BLaER1 (cell line): ENCODE measurements at regions not wholly inside any gene's neighbourhood (a gene's known extent, or its start where the extent isn't known, plus 50 kb on each side); places are given as distances from the start of the nearest gene placed in this dataset.

Experiments
- H3K27ac ChIP-seq: shearing (Covaris generic); formaldehyde crosslinking; 2 replicates; pipeline ENCODE4 v1.8.1; 2022
- H3K27me3 ChIP-seq: shearing (Covaris generic); formaldehyde crosslinking; 2 replicates; pipeline ENCODE4 v1.8.1; 2022
- H3K36me3 ChIP-seq: shearing (Covaris generic); formaldehyde crosslinking; 2 replicates; pipeline ENCODE4 v1.8.1; 2022
- H3K4me1 ChIP-seq: shearing (Covaris generic); formaldehyde crosslinking; 2 replicates; pipeline ENCODE4 v1.8.1; 2022
- H3K4me2 ChIP-seq: shearing (Covaris generic); formaldehyde crosslinking; 2 replicates; pipeline ENCODE4 v1.8.1; 2022
- H3K4me3 ChIP-seq: shearing (Covaris generic); formaldehyde crosslinking; 2 replicates; pipeline ENCODE4 v1.8.1; 2022
- H3K9ac ChIP-seq: shearing (Covaris generic); formaldehyde crosslinking; 2 replicates; pipeline ENCODE4 v1.8.1; 2022
- H3K9me3 ChIP-seq: shearing (Covaris generic); formaldehyde crosslinking; 2 replicates; pipeline ENCODE4 v1.8.1; 2022
- H4K20me1 ChIP-seq: shearing (Covaris generic); formaldehyde crosslinking; 2 replicates; pipeline ENCODE4 v1.8.1; 2022
- Cebpa-rat ChIP-seq: shearing (Covaris generic); IDR thresholded peaks from 2 replicates; pipeline ENCODE4 v1.8.1; 2022

- Histone ChIP-seq H3K9me3 (no peaks in the 10 kb centered on the region), H3K36me3 (no peaks in the 10 kb centered on the region), H3K4me1 (no peaks in the 10 kb centered on the region), H4K20me1 (no peaks in the 10 kb centered on the region), H3K27me3 (no peaks in the 10 kb centered on the region), H3K9ac (no peak overlapping the region), H3K4me3 (no peak overlapping the region), H3K4me2 (no peak overlapping the region), H3K27ac (no peak overlapping the region)
- no peak for TF ChIP-seq Cebpa-rat
These were observed 55.0 kb downstream of the TMEM30B start for GRCh38 chr14:61226015-61226654.

GRCh38 chr14:61225344-61225743, 55.8 kb downstream of the TMEM30B start:
- Histone ChIP-seq H3K4me1 (no peaks in the 10 kb centered on the region), H3K9me3 (no peaks in the 10 kb centered on the region), H3K27ac (no peak overlapping the region), H3K36me3 (no peaks in the 10 kb centered on the region), H3K9ac (no peak overlapping the region), H3K4me2 (no peak overlapping the region), H4K20me1 (no peaks in the 10 kb centered on the region), H3K4me3 (no peak overlapping the region), H3K27me3 (no peaks in the 10 kb centered on the region)
- no peak for TF ChIP-seq Cebpa-rat

- H3K4me1 ChIP-seq: no peaks in the 10 kb centered on the region
- H3K27me3 ChIP-seq: peaks cover 14% of the 10 kb centered on the region; the same call in 1 of the 2 replicates
- no peak overlapping the region for H3K9ac ChIP-seq
- no peak overlapping the region for H3K4me3 ChIP-seq
- H3K36me3 ChIP-seq: no peaks in the 10 kb centered on the region
- no peak overlapping the region for H3K4me2 ChIP-seq
- no peak overlapping the region for H3K27ac ChIP-seq
- no peaks in the 10 kb centered on the region for H3K9me3 ChIP-seq
- no peaks in the 10 kb centered on the region for H4K20me1 ChIP-seq
- TF ChIP-seq Cebpa-rat: no peak
These were observed 57.6 kb downstream of the TMEM30B start for GRCh38 chr14:61223552-61223951.

GRCh38 chr14:61222388-61222787, 58.8 kb downstream of the TMEM30B start:
- Histone ChIP-seq H3K4me2 (no peak overlapping the region), H3K4me3 (no peak overlapping the region), H3K9ac (no peak overlapping the region), H4K20me1 (no peaks in the 10 kb centered on the region), H3K4me1 (no peaks in the 10 kb centered on the region), H3K27ac (no peak overlapping the region), H3K9me3 (no peaks in the 10 kb centered on the region), H3K27me3 (peaks cover 19% of the 10 kb centered on the region; the same call in 1 of the 2 replicates), H3K36me3 (no peaks in the 10 kb centered on the region)
- TF ChIP-seq Cebpa-rat: no peak

GRCh38 chr14:61221906-61222305, 59.2 kb downstream of the TMEM30B start:
- Histone ChIP-seq H3K4me3 (no peak overlapping the region), H4K20me1 (no peaks in the 10 kb centered on the region), H3K27me3 (peaks cover 19% of the 10 kb centered on the region; the same call in 1 of the 2 replicates), H3K4me1 (no peaks in the 10 kb centered on the region), H3K36me3 (no peaks in the 10 kb centered on the region), H3K27ac (no peak overlapping the region), H3K4me2 (no peak overlapping the region), H3K9ac (no peak overlapping the region), H3K9me3 (no peaks in the 10 kb centered on the region)
- TF ChIP-seq Cebpa-rat: no peak

GRCh38 chr14:61219673-61220072, 61.5 kb downstream of the TMEM30B start:
- H3K4me3 ChIP-seq: no peak overlapping the region
- TF ChIP-seq Cebpa-rat: no peak
- no peaks in the 10 kb centered on the region for H3K9me3 ChIP-seq
- no peak overlapping the region for H3K27ac ChIP-seq
- no peaks in the 10 kb centered on the region for H3K4me1 ChIP-seq
- H4K20me1 ChIP-seq: no peaks in the 10 kb centered on the region
- H3K4me2 ChIP-seq: no peak overlapping the region
- no peak overlapping the region for H3K9ac ChIP-seq
- no peaks in the 10 kb centered on the region for H3K36me3 ChIP-seq
- H3K27me3 ChIP-seq: peaks cover 19% of the 10 kb centered on the region; the same call in 1 of the 2 replicates

- H3K4me1 ChIP-seq: no peaks in the 10 kb centered on the region
- H4K20me1 ChIP-seq: no peaks in the 10 kb centered on the region
- H3K4me3 ChIP-seq: no peak overlapping the region
- H3K9ac ChIP-seq: no peak overlapping the region
- peaks cover 19% of the 10 kb centered on the region; the same call in 1 of the 2 replicates for H3K27me3 ChIP-seq
- no peaks in the 10 kb centered on the region for H3K9me3 ChIP-seq
- H3K27ac ChIP-seq: no peak overlapping the region
- no peak overlapping the region for H3K4me2 ChIP-seq
- H3K36me3 ChIP-seq: no peaks in the 10 kb centered on the region
- TF ChIP-seq Cebpa-rat: no peak
These were observed 61.9 kb downstream of the TMEM30B start for GRCh38 chr14:61219256-61219655.

- Histone ChIP-seq H3K36me3 (no peaks in the 10 kb centered on the region), H3K9ac (no peak overlapping the region), H3K4me2 (no peak overlapping the region), H3K4me1 (no peaks in the 10 kb centered on the region), H3K4me3 (no peak overlapping the region), H4K20me1 (no peaks in the 10 kb centered on the region), H3K27me3 (peaks cover 19% of the 10 kb centered on the region; the same call in 1 of the 2 replicates), H3K27ac (no peak overlapping the region), H3K9me3 (no peaks in the 10 kb centered on the region)
- TF ChIP-seq Cebpa-rat: no peak
These were observed 62.4 kb downstream of the TMEM30B start for GRCh38 chr14:61218767-61219166.

- Histone ChIP-seq H3K9me3 (no peaks in the 10 kb centered on the region), H3K4me2 (no peak overlapping the region), H3K27me3 (peaks cover 19% of the 10 kb centered on the region; the same call in 1 of the 2 replicates), H3K27ac (no peak overlapping the region), H3K4me1 (no peaks in the 10 kb centered on the region), H4K20me1 (no peaks in the 10 kb centered on the region), H3K9ac (no peak overlapping the region), H3K36me3 (no peaks in the 10 kb centered on the region), H3K4me3 (no peak overlapping the region)
- no peak for TF ChIP-seq Cebpa-rat
These were observed 63.0 kb downstream of the TMEM30B start for GRCh38 chr14:61218157-61218556.

GRCh38 chr14:61217516-61217915, 63.6 kb downstream of the TMEM30B start:
- no peak overlapping the region for H3K4me2 ChIP-seq
- no peak overlapping the region for H3K4me3 ChIP-seq
- H3K4me1 ChIP-seq: no peaks in the 10 kb centered on the region
- H3K36me3 ChIP-seq: no peaks in the 10 kb centered on the region
- no peaks in the 10 kb centered on the region for H4K20me1 ChIP-seq
- H3K27me3 ChIP-seq: peaks cover 19% of the 10 kb centered on the region; the same call in 1 of the 2 replicates
- no peaks in the 10 kb centered on the region for H3K9me3 ChIP-seq
- no peak for TF ChIP-seq Cebpa-rat
- no peak overlapping the region for H3K9ac ChIP-seq
- H3K27ac ChIP-seq: no peak overlapping the region
